ENCODE measurements at regions not wholly inside any gene's neighbourhood (a gene's known extent, or its start where the extent isn't known, plus 50 kb on each side); places are given as distances from the start of the nearest gene placed in this dataset.

DNA sequence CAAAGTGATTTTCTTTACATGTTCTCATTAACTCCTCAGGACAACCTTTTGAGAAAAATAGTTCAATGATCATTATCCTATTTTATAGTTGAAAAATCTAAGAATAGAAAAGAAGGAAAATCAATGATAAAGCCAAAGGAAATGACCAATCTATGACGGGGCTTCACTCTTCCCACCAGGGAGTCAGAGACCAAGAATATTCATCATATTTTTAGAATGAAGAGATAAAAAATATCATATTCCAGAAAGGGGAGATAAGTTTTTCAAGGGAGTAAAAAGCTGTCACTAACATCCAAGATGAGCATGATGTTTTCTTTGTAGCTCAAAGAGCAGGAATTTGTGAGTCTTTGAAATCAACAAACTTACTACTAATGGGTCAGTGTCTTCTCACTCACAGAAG, 71.5 kb upstream of the LPP start:
- no peaks in the 10 kb centered on the region for H3K27me3 Mint-ChIP-seq (ENCODE audit: low read depth)
- TF ChIP-seq, protein P1, sequence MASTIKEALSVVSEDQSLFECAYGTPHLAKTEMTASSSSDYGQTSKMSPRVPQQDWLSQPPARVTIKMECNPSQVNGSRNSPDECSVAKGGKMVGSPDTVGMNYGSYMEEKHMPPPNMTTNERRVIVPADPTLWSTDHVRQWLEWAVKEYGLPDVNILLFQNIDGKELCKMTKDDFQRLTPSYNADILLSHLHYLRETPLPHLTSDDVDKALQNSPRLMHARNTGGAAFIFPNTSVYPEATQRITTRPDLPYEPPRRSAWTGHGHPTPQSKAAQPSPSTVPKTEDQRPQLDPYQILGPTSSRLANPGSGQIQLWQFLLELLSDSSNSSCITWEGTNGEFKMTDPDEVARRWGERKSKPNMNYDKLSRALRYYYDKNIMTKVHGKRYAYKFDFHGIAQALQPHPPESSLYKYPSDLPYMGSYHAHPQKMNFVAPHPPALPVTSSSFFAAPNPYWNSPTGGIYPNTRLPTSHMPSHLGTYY (CRISPR knock-in tag; IDR thresholded peaks at IDR 0.05) = no peak
- TF ChIP-seq, protein P2, sequence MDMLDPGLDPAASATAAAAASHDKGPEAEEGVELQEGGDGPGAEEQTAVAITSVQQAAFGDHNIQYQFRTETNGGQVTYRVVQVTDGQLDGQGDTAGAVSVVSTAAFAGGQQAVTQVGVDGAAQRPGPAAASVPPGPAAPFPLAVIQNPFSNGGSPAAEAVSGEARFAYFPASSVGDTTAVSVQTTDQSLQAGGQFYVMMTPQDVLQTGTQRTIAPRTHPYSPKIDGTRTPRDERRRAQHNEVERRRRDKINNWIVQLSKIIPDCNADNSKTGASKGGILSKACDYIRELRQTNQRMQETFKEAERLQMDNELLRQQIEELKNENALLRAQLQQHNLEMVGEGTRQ (CRISPR knock-in tag; IDR thresholded peaks at IDR 0.05) = no peak
- no peak for TF ChIP-seq CTCF (IDR thresholded peaks at IDR 0.05)
- TF ChIP-seq HMGA2 (CRISPR knock-in tag; IDR thresholded peaks at IDR 0.05) = no peak
- no peak for TF ChIP-seq CDX4 (CRISPR knock-in tag; IDR thresholded peaks at IDR 0.05; ENCODE audit: borderline replicate concordance)
- TF ChIP-seq, protein P3, sequence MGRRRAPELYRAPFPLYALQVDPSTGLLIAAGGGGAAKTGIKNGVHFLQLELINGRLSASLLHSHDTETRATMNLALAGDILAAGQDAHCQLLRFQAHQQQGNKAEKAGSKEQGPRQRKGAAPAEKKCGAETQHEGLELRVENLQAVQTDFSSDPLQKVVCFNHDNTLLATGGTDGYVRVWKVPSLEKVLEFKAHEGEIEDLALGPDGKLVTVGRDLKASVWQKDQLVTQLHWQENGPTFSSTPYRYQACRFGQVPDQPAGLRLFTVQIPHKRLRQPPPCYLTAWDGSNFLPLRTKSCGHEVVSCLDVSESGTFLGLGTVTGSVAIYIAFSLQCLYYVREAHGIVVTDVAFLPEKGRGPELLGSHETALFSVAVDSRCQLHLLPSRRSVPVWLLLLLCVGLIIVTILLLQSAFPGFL (CRISPR knock-in tag; IDR thresholded peaks at IDR 0.05; ENCODE audit: borderline replicate concordance) = no peak
- no peak for TF ChIP-seq ELF4 (CRISPR knock-in tag; IDR thresholded peaks at IDR 0.05; ENCODE audit: low read depth)
- TF ChIP-seq ZNF512 (CRISPR knock-in tag; IDR thresholded peaks at IDR 0.05; ENCODE audit: borderline replicate concordance) = no peak
- no peak for TF ChIP-seq CREB1 (CRISPR knock-in tag; IDR thresholded peaks at IDR 0.05)
- TF ChIP-seq AFF4 (CRISPR knock-in tag; IDR thresholded peaks at IDR 0.05; ENCODE audit: borderline replicate concordance) = no peak
- no peak overlapping the region for H3K4me3 Mint-ChIP-seq
- peaks cover 12% of the 10 kb centered on the region for H3K4me1 Mint-ChIP-seq
- peaks cover 16% of the 10 kb centered on the region for H3K36me3 Mint-ChIP-seq
- ChIA-PET POLR2A (no interaction called here), CTCF (no interaction called here)
- no peak overlapping the region for H3K27ac Mint-ChIP-seq
- ATAC-seq (no peak), DNase-seq (ENCODE audit: low spot score) (no peak)
- peaks cover 49% of the 10 kb centered on the region for H3K9me3 Mint-ChIP-seq

DNA sequence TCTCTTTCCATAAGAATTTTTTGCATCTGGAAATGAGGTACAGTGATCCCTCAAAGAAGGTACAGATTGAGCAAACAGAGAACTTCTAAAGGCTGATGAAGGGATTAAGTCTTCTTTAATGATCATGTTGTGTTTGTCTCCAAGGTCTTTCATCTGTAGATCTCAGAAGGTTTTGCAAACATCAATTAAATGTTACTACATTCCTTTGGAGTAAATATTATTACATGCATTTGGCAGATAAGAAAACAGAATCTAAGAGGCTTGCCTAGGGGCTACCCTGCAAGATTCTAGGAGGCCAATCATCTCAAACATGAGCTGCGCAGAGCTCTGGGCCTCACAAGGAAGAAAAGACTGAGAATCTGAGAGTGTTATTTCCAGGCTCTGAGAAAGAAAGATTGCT, 70.9 kb upstream of the LPP start:
- no peaks in the 10 kb centered on the region for H3K27me3 Mint-ChIP-seq (ENCODE audit: low read depth)
- peaks cover 12% of the 10 kb centered on the region for H3K4me1 Mint-ChIP-seq
- CTCF ChIA-PET = no interaction called here
- POLR2A ChIA-PET = no interaction called here
- no peak overlapping the region for H3K4me3 Mint-ChIP-seq
- no peak for ATAC-seq
- no peak for DNase-seq (ENCODE audit: low spot score)
- peaks cover 49% of the 10 kb centered on the region for H3K9me3 Mint-ChIP-seq
- H3K27ac Mint-ChIP-seq = no peak overlapping the region
- peaks cover 16% of the 10 kb centered on the region for H3K36me3 Mint-ChIP-seq
- TF ChIP-seq ARID4B (CRISPR knock-in tag; IDR thresholded peaks at IDR 0.05; ENCODE audit: borderline replicate concordance) (no peak), ZSCAN18 (CRISPR knock-in tag; IDR thresholded peaks at IDR 0.05) (no peak)
- TF ChIP-seq, protein P4, sequence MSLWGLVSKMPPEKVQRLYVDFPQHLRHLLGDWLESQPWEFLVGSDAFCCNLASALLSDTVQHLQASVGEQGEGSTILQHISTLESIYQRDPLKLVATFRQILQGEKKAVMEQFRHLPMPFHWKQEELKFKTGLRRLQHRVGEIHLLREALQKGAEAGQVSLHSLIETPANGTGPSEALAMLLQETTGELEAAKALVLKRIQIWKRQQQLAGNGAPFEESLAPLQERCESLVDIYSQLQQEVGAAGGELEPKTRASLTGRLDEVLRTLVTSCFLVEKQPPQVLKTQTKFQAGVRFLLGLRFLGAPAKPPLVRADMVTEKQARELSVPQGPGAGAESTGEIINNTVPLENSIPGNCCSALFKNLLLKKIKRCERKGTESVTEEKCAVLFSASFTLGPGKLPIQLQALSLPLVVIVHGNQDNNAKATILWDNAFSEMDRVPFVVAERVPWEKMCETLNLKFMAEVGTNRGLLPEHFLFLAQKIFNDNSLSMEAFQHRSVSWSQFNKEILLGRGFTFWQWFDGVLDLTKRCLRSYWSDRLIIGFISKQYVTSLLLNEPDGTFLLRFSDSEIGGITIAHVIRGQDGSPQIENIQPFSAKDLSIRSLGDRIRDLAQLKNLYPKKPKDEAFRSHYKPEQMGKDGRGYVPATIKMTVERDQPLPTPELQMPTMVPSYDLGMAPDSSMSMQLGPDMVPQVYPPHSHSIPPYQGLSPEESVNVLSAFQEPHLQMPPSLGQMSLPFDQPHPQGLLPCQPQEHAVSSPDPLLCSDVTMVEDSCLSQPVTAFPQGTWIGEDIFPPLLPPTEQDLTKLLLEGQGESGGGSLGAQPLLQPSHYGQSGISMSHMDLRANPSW (CRISPR knock-in tag; conservative IDR thresholded peaks at IDR 0.05; ENCODE audit: low read depth) = no peak

Data from WTC11 (cell line).